Brain microvascular endothelial cell (primary cell): ENCODE measurements at regions not wholly inside any gene's neighbourhood (a gene's known extent, or its start where the extent isn't known, plus 50 kb on each side); places are given as distances from the start of the nearest gene placed in this dataset.

Source experiments
- DNase-seq: peaks from one replicate; pipeline ENCODE4 v3.0.0-alpha.2; 2020
- H3K27ac ChIP-seq: fragments of 250-450 bp; sonication (Bioruptor Pico); 2 replicates; pipeline ENCODE4 v1.5.1; 2020; ENCODE audit warnings: mild to moderate bottlenecking, moderate library complexity
- H3K27me3 ChIP-seq: fragments of 250-450 bp; sonication (Bioruptor Pico); replicated peaks from 2 replicates; pipeline ENCODE4 v1.5.1; 2020; ENCODE audit warnings: mild to moderate bottlenecking
- H3K36me3 ChIP-seq: fragments of 250-450 bp; sonication (Bioruptor Pico); replicated peaks from 2 replicates; pipeline ENCODE4 v1.5.1; 2020; ENCODE audit warnings: mild to moderate bottlenecking
- H3K4me3 ChIP-seq: 2 replicates; pipeline ENCODE4 v1.5.1; 2011; ENCODE audit warnings: low read depth, mild to moderate bottlenecking, control low read depth, low read length, moderate library complexity
- in situ Hi-C: cut with HindIII; loops from 2 replicates; pipeline ENCODE4 v1.10.0; 2017; ENCODE audit warnings: low sequenced_read_pairs, low pct_ligation_motif_present
- TF ChIP-seq, protein P1 (sequence below): IDR thresholded peaks from 2 replicates; pipeline ENCODE4 v1.5.1; 2011; ENCODE audit warnings: low read depth, mild to moderate bottlenecking, moderate library complexity, low read length, control low read depth, inconsistent platforms; ENCODE audit errors: missing control alignments

DNA sequence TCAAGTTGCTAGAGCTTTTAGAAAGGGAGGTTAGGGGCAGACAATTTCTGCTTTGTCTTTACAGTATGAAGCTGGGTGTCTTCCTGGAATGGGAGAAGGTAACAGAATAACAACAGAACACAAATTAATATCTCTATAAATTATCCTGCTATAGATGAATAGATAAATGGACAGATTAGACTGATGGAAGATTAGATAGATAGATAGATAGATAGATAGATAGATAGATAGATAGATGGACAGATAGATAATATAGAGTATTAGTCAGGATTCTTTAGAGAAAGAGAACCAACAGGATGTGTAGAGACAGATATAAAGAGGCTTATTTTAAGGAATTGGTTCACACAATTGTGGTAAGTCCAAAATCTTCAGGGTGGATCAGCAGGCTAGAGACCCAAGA is 302.2 kb downstream of the BCL11A start:
- TF ChIP-seq, protein P1, sequence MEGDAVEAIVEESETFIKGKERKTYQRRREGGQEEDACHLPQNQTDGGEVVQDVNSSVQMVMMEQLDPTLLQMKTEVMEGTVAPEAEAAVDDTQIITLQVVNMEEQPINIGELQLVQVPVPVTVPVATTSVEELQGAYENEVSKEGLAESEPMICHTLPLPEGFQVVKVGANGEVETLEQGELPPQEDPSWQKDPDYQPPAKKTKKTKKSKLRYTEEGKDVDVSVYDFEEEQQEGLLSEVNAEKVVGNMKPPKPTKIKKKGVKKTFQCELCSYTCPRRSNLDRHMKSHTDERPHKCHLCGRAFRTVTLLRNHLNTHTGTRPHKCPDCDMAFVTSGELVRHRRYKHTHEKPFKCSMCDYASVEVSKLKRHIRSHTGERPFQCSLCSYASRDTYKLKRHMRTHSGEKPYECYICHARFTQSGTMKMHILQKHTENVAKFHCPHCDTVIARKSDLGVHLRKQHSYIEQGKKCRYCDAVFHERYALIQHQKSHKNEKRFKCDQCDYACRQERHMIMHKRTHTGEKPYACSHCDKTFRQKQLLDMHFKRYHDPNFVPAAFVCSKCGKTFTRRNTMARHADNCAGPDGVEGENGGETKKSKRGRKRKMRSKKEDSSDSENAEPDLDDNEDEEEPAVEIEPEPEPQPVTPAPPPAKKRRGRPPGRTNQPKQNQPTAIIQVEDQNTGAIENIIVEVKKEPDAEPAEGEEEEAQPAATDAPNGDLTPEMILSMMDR: no peak
- H3K27me3 ChIP-seq: no peaks in the 10 kb centered on the region

DNA sequence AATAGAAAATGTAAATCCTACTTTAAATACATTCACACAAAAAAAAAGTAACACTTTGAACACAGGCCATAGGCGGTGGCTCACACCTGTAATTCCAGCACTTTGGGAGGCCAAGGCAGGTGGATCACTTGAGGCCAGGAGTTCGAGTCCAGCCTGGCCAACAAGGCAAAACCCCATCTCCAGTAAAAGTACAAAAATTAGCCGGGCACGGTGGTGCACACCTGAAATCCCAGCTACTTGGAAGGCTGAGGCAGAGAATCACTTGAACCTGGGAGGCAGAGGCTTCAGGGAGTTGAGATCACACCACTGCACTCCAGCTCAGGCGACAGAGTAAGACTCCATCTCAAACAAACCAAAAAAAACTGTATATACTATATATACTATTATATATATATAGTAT is 303.6 kb downstream of the BCL11A start:
- DNase-seq: no peak
- Histone ChIP-seq H3K27ac (no peak overlapping the region), H3K4me3 (no peak overlapping the region), H3K36me3 (no peaks in the 10 kb centered on the region), H3K27me3 (no peaks in the 10 kb centered on the region)
- in situ Hi-C loops: no loop called here
- TF ChIP-seq, protein P1: no peak

More for the DNA sequence above, 302.2 kb downstream of the BCL11A start:
- Histone ChIP-seq H3K4me3 (no peak overlapping the region), H3K36me3 (no peaks in the 10 kb centered on the region), H3K27ac (no peak overlapping the region)
- in situ Hi-C loops: no loop called here
- DNase-seq: no peak

DNA sequence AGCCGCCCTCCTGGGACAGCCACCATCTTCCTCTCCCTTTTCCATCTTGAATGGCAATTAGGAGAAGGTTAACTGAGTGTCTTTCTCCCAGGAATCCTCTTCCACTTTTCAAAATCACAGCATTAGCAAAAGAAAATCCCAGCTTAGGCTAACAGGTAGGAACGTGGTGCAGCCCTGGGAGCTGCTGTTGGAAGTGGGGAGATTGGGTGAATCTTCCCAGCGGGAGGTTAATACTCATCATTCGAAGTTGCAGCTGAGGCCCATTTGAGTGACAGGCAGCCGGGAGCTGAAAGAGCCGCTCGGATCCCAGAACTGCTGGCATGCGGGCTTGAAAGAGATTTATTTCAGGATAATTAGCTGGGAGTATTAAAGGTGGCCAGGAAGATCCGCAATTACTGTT is 306.0 kb downstream of the BCL11A start:
- no peak overlapping the region for H3K4me3 ChIP-seq
- TF ChIP-seq, protein P1: no peak
- H3K36me3 ChIP-seq: no peaks in the 10 kb centered on the region
- H3K27me3 ChIP-seq: no peaks in the 10 kb centered on the region
- in situ Hi-C loops: no loop called here
- DNase-seq: no peak
- no peak overlapping the region for H3K27ac ChIP-seq

DNA sequence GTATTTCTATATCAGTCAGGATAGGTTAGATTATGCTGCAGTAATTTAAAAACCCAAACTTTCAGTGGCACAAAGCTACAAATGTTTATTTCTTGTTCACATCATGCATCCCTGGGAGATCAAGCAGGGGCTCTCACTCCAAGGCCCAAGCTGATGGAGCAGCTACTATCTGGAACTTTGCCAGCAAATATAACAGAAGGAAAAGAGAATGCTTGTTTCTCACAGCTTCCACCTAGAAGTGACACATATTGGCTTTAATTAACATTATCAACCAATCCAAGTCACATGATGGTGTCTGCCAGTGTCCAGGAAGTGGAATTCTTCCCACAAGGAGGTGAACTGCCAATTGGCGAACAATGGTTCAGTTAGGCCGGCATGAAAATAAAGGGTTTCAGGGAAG is 306.9 kb downstream of the BCL11A start:
- TF ChIP-seq, protein P1: no peak
- DNase-seq: no peak
- no peaks in the 10 kb centered on the region for H3K27me3 ChIP-seq
- H3K4me3 ChIP-seq: no peak overlapping the region
- in situ Hi-C loops: no loop called here
- H3K36me3 ChIP-seq: no peaks in the 10 kb centered on the region
- no peak overlapping the region for H3K27ac ChIP-seq

DNA sequence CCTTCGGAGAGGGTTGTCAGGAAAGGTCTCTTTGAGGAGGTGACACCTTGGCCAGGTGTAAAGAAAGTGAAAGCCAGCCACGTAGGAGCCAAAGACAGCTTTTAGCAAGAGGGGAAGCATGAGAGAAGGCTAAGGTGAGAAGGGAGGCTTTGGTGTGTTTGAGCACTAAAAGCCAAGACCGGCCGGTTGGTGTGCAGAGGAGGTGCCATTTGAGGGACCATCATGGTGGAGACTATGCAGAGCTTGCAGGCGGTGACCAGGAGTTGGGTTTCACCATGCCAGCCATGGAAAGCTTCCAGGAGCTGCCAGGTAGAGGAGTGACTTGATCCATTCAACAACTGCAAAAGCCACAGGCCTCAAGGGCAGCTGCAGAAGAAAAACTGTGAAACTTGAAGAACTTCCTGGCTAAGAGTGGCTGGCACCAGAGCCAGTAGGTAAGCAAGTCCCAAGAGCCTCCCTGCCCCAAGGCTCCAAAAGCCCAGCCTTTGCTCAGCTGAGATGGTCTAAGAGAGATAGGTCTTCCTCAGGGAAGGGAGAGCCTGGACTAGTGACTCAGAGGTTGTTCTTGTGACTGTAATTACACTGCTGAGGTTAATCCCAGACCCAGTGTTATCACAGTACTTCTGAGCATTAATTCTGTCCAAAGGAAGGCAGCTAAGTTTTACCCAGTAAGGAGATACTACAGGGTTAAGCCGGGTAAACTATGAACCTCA is 319.0 kb downstream of the BCL11A start:
- no peak for DNase-seq
- TF ChIP-seq, protein P1: no peak
- no peak overlapping the region for H3K27ac ChIP-seq
- no peaks in the 10 kb centered on the region for H3K27me3 ChIP-seq
- H3K36me3 ChIP-seq: no peaks in the 10 kb centered on the region
- H3K4me3 ChIP-seq: no peak overlapping the region
- in situ Hi-C loops: no loop called here

DNA sequence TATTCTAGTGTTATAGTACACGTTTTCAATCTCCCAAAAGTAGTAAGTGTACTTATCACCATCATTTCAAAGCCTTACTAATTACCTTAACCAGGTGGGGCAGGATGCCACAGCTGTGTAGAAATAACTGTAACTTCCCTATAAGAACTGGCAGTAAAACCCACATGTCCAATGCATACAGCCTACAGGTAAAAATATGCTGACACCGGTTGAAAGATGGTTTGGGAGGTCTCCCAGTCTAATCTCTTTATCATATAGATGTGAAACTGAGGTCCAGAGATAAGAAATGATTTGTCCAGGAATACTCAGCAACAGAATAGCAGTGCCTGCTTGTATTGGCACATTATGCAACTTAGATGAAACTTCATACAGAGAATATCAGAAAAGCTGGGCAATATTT is 322.9 kb downstream of the BCL11A start:
- no peak for DNase-seq
- no peaks in the 10 kb centered on the region for H3K36me3 ChIP-seq
- in situ Hi-C loops: no loop called here
- no peak overlapping the region for H3K27ac ChIP-seq
- TF ChIP-seq, protein P1: no peak
- H3K27me3 ChIP-seq: no peaks in the 10 kb centered on the region
- no peak overlapping the region for H3K4me3 ChIP-seq
